ENCODE measurements at regions not wholly inside any gene's neighbourhood (a gene's known extent, or its start where the extent isn't known, plus 50 kb on each side); places are given as distances from the start of the nearest gene placed in this dataset.
"Not testable (repeated sequence)": the region's sequence is repeated elsewhere in the genome, so short reads cannot be mapped to it uniquely, and the experiment has no call there.

DNA sequence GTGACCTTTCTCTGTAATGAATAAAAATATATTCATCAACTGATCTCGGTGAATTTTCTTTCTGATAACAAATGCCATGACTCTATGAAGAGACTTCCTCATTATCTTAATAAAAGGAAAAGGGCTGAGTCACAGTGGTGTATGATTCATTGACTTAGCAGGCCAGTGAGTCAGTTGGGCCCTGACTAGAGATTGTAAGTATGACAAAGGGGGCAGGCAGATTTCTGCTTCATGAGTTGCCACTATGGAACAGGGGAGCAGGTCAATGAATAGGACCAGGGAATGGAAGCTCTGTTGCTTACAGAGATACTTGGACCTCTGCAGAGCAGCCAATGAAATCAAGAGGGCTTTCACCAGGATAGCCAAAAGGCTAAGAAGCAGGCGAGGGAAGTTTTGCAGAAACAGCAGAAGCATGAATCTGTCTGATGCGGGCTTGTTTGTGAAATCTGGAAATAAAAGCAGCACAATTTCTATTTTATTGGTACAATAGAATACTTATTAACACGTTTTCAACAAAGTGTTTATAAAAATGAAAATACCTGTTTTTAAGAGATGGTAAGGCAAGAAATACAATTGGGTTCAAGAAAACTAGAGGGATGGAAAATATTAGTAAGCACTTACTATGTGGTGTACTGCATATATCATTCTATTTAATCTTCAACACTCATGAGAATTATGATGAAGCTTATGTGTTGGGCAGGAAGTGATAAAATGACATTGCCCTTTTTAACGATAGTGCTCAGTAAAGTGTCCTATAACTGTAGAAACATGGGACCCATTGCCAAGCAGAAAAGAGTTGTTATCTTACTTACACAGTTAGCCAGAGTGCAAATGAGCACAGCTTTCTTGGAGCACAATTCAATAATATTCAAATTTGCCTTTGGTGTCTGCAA, 169.8 kb upstream of the MYRIP start:
- no peak for DNase-seq (ENCODE audit: low spot score in 2 of 2, unreplicated experiment in 2 of 2)
- TF ChIP-seq, protein P1, sequence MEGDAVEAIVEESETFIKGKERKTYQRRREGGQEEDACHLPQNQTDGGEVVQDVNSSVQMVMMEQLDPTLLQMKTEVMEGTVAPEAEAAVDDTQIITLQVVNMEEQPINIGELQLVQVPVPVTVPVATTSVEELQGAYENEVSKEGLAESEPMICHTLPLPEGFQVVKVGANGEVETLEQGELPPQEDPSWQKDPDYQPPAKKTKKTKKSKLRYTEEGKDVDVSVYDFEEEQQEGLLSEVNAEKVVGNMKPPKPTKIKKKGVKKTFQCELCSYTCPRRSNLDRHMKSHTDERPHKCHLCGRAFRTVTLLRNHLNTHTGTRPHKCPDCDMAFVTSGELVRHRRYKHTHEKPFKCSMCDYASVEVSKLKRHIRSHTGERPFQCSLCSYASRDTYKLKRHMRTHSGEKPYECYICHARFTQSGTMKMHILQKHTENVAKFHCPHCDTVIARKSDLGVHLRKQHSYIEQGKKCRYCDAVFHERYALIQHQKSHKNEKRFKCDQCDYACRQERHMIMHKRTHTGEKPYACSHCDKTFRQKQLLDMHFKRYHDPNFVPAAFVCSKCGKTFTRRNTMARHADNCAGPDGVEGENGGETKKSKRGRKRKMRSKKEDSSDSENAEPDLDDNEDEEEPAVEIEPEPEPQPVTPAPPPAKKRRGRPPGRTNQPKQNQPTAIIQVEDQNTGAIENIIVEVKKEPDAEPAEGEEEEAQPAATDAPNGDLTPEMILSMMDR (IDR thresholded peaks at IDR 0.05; ENCODE audit: unreplicated experiment): no peak
- Mint-ChIP-seq H3K27ac (peak overlapping the region; percentile 19), H3K4me1 (peaks cover 16% of the 10 kb centered on the region), H3K4me3 (no peak overlapping the region), H3K36me3 (no peaks in the 10 kb centered on the region), H3K9me3 (peaks cover 1% of the 10 kb centered on the region), H3K27me3 (ENCODE audit: low read depth) (no peaks in the 10 kb centered on the region)

DNA sequence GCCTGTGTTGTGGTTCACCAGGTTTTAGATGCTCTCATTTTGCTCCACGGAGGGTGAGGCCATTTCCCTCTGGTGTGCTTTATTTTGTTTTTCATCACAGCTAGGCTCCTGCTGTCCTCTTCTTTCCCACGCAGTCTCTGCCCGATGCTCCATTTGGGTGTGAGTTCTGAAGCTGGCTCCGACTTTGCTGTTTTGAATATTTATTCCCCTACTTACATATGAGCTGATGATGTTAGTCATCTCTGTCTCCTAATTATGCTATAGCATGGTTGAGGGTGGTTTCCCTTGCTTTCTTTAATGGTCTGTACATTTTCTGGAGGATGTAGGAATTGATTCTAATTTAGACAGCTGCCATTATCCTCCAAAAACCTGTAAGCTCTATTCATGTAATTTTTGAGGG, 168.1 kb upstream of the MYRIP start:
- Mint-ChIP-seq H3K4me3 (no peak overlapping the region), H3K4me1 (peaks cover 16% of the 10 kb centered on the region), H3K36me3 (no peaks in the 10 kb centered on the region), H3K9me3 (no peaks in the 10 kb centered on the region), H3K27me3 (ENCODE audit: low read depth) (no peaks in the 10 kb centered on the region), H3K27ac (no peak overlapping the region)
- DNase-seq (ENCODE audit: low spot score in 2 of 2, unreplicated experiment in 2 of 2): no peak
- TF ChIP-seq, protein P1 (IDR thresholded peaks at IDR 0.05; ENCODE audit: unreplicated experiment): no peak

DNA sequence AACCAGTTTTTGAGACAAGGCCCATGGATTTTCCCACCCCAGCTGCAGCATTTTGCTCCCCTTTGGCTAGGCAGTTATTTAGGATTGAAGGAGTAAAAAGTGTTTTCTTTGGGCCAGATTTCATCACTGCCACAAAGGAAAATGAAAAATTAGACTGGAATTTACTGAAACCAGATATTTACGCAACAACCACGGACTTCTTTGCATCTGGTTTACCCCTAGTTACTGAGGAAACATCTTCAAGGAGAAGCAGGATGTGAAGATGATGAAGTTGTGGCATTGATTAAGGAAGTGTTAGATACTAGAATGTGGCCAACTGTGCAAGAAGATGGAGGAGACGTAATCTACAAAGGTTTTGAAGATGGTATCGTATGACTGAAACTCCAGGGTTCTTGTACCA, 165.2 kb upstream of the MYRIP start:
- Mint-ChIP-seq H3K27me3 (ENCODE audit: low read depth) (no peaks in the 10 kb centered on the region), H3K9me3 (no peaks in the 10 kb centered on the region), H3K4me1 (peaks cover 14% of the 10 kb centered on the region), H3K36me3 (no peaks in the 10 kb centered on the region), H3K27ac (no peak overlapping the region), H3K4me3 (no peak overlapping the region)
- DNase-seq (ENCODE audit: low spot score in 2 of 2, unreplicated experiment in 2 of 2): no peak
- TF ChIP-seq, protein P1 (IDR thresholded peaks at IDR 0.05; ENCODE audit: unreplicated experiment): no peak

DNA sequence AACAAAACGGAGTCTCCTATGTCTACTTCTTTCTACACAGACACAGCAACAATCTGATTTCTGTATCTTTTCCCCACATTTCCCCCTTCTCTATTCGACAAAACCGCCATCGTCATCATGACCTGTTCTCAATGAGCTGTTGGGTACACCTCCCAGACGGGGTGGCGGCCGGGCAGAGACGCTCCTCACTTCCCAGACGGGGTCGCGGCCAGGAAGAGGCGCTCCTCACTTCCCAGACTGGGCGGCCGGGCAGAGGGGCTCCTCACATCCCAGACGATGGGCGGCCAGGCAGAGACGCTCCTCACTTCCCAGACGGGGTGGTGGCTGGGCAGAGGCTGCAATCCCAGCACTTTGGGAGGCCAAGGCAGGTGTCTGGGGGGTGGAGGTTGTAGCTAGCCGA, 158.2 kb upstream of the MYRIP start:
- not testable (repeated sequence) for H3K36me3 Mint-ChIP-seq; H3K27ac Mint-ChIP-seq; H3K27me3 Mint-ChIP-seq (ENCODE audit: low read depth); DNase-seq (ENCODE audit: low spot score in 2 of 2, unreplicated experiment in 2 of 2); H3K4me3 Mint-ChIP-seq; H3K4me1 Mint-ChIP-seq
- H3K9me3 Mint-ChIP-seq: peaks cover 19% of the 10 kb centered on the region

DNA sequence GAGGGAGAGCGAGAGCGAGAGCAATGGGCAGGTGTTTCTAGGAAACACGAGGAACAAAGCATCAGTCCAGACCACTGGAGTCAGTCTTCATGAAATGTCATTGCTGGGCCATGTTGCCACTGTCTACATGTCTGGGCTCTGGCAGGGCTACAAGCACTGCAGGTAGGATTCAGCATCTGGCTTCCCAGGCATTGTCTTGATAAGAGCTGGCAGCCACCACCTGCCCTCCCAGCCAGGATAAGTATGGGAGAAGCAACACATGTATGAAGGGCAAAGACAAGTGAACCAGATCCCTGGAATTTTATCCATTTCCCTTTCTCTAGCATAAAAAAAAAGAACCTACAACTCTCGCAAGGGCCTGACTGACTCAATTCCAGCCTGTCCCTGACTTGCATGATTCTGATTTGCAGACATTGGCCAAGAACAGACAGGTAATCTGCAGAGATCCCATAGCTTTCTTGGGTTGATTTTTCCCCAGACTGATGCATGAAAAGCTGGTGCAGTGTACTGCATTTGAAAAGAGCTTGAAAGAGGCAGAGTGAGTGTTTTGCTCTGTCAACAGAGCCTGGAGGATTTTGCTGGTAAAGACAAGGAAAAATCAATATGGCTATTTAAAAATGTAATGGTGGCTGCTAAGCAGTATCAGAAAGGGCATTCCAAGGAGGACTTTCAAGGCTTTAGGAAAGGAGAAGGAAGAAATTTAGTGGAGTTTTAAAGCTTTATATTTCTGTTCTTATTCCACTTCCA, 157.2 kb upstream of the MYRIP start:
- Mint-ChIP-seq H3K27me3 (ENCODE audit: low read depth) (no peaks in the 10 kb centered on the region), H3K27ac (no peak overlapping the region), H3K4me3 (no peak overlapping the region), H3K36me3 (no peaks in the 10 kb centered on the region), H3K9me3 (peaks cover 19% of the 10 kb centered on the region), H3K4me1 (no peaks in the 10 kb centered on the region)
- DNase-seq (ENCODE audit: low spot score in 2 of 2, unreplicated experiment in 2 of 2): no peak
- TF ChIP-seq, protein P1 (IDR thresholded peaks at IDR 0.05; ENCODE audit: unreplicated experiment): no peak

DNA sequence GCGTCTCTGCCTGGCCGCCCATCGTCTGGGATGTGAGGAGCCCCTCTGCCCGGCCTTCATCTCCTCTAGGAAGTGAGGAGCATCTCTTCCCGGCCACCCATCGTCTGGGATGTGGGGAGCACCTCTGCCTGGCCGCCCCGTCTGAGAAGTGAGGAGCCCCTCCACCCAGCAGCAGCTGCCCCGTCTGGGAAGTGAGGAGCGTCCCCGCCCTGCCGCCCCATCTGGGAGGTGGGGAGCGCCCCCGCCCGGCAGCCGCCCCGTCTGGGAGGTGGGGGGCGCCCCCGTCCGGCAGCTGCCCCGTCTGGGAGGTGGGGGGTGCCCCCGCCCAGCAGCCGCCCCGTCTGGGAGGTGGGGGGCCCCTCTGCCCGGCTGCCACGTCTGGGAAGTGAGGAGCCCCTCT, 153.7 kb upstream of the MYRIP start:
- H3K9me3 Mint-ChIP-seq: peaks cover 19% of the 10 kb centered on the region

More for the DNA sequence above, 153.7 kb upstream of the MYRIP start:
- H3K27me3 Mint-ChIP-seq (ENCODE audit: low read depth); DNase-seq (ENCODE audit: low spot score in 2 of 2, unreplicated experiment in 2 of 2); H3K4me1 Mint-ChIP-seq; H3K36me3 Mint-ChIP-seq; H3K4me3 Mint-ChIP-seq; H3K27ac Mint-ChIP-seq: not testable (repeated sequence)

Data from mesothelial cell of epicardium (in vitro differentiated cells).